HG03280 (cell line): ENCODE measurements at regions not wholly inside any gene's neighbourhood (a gene's known extent, or its start where the extent isn't known, plus 50 kb on each side); places are given as distances from the start of the nearest gene placed in this dataset.
"Not testable (repeated sequence)": the region's sequence is repeated elsewhere in the genome, so short reads cannot be mapped to it uniquely, and the experiment has no call there.

ENCODE experiments used
- ATAC-seq: cut with Tn5 transposase; IDR thresholded peaks from one replicate; pipeline ENCODE4 v1.9.1; 2021; ENCODE audit warnings: mild to moderate bottlenecking, moderate library complexity; ENCODE audit not compliant: unreplicated experiment

GRCh38 chr11:87575088-87575487 is 537.4 kb downstream of the TMEM135 start:
- ATAC-seq = no peak

GRCh38 chr11:87574193-87574592 is 536.5 kb downstream of the TMEM135 start:
- no peak for ATAC-seq

GRCh38 chr11:87573708-87574107 is 536.0 kb downstream of the TMEM135 start:
- ATAC-seq = no peak

GRCh38 chr11:87572881-87573280 is 535.1 kb downstream of the TMEM135 start:
- no peak for ATAC-seq

- no peak for ATAC-seq
Measured at GRCh38 chr11:87560352-87560751, 522.6 kb downstream of the TMEM135 start.

- not testable (repeated sequence) for ATAC-seq
Measured at GRCh38 chr11:87559852-87560251, 522.1 kb downstream of the TMEM135 start.

GRCh38 chr11:87555101-87555500 is 517.4 kb downstream of the TMEM135 start:
- no peak for ATAC-seq

- no peak for ATAC-seq
Measured at GRCh38 chr11:87548797-87549196, 511.1 kb downstream of the TMEM135 start.

- ATAC-seq = no peak
Measured at GRCh38 chr11:87545858-87546257, 508.1 kb downstream of the TMEM135 start.

GRCh38 chr11:87539596-87539995 is 501.9 kb downstream of the TMEM135 start:
- no peak for ATAC-seq

- ATAC-seq = no peak
Measured at GRCh38 chr11:87536565-87536964, 498.8 kb downstream of the TMEM135 start.

- no peak for ATAC-seq
Measured at GRCh38 chr11:87536016-87536415, 498.3 kb downstream of the TMEM135 start.

GRCh38 chr11:87535513-87535912 is 497.8 kb downstream of the TMEM135 start:
- ATAC-seq = no peak

- ATAC-seq = not testable (repeated sequence)
Measured at GRCh38 chr11:87531835-87532234, 494.1 kb downstream of the TMEM135 start.

GRCh38 chr11:87529486-87529885 is 491.8 kb downstream of the TMEM135 start:
- no peak for ATAC-seq

GRCh38 chr11:87528752-87529151 is 491.0 kb downstream of the TMEM135 start:
- no peak for ATAC-seq

- no peak for ATAC-seq
Measured at GRCh38 chr11:87523276-87523675, 485.5 kb downstream of the TMEM135 start.

GRCh38 chr11:87518266-87518665 is 480.5 kb downstream of the TMEM135 start:
- no peak for ATAC-seq

- no peak for ATAC-seq
Measured at GRCh38 chr11:87517351-87517750, 479.6 kb downstream of the TMEM135 start.

GRCh38 chr11:87507722-87508121 is 470.0 kb downstream of the TMEM135 start:
- ATAC-seq = not testable (repeated sequence)

- not testable (repeated sequence) for ATAC-seq
Measured at GRCh38 chr11:87506946-87507345, 469.2 kb downstream of the TMEM135 start.

GRCh38 chr11:87501388-87501787 is 463.7 kb downstream of the TMEM135 start:
- no peak for ATAC-seq

GRCh38 chr11:87494936-87495335 is 457.2 kb downstream of the TMEM135 start:
- ATAC-seq = not testable (repeated sequence)

GRCh38 chr11:87494026-87494425 is 456.3 kb downstream of the TMEM135 start:
- not testable (repeated sequence) for ATAC-seq
